ENCODE measurements at regions not wholly inside any gene's neighbourhood (a gene's known extent, or its start where the extent isn't known, plus 50 kb on each side); places are given as distances from the start of the nearest gene placed in this dataset.

DNA sequence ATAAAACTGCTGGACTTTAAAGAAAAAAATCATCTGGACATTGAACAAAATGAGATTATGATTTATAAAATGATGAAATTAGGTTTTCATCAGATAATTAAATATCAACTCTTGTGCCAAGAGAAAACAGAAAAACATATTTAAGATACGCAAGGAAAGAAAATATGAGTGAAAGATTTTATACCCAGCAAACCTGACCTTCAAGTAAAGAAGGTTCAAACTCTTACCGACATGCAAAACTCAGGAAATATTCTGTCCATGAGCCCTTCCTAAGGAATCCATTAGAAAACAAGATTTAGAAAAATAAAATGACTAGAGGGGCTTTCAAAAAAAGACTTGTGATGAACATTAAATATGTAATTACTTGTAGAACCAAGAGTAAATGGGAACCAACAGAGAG is 257.2 kb upstream of the ARID1B start:
- Histone ChIP-seq H3K4me1 (ENCODE audit: low read depth) (no peaks in the 10 kb centered on the region), H3K27me3 (no peaks in the 10 kb centered on the region), H3K9me3 (ENCODE audit: low read depth) (no peaks in the 10 kb centered on the region), H3K27ac (no peak overlapping the region), H3K36me3 (no peaks in the 10 kb centered on the region), H3K4me3 (no peak overlapping the region)
- TF ChIP-seq, protein P1, sequence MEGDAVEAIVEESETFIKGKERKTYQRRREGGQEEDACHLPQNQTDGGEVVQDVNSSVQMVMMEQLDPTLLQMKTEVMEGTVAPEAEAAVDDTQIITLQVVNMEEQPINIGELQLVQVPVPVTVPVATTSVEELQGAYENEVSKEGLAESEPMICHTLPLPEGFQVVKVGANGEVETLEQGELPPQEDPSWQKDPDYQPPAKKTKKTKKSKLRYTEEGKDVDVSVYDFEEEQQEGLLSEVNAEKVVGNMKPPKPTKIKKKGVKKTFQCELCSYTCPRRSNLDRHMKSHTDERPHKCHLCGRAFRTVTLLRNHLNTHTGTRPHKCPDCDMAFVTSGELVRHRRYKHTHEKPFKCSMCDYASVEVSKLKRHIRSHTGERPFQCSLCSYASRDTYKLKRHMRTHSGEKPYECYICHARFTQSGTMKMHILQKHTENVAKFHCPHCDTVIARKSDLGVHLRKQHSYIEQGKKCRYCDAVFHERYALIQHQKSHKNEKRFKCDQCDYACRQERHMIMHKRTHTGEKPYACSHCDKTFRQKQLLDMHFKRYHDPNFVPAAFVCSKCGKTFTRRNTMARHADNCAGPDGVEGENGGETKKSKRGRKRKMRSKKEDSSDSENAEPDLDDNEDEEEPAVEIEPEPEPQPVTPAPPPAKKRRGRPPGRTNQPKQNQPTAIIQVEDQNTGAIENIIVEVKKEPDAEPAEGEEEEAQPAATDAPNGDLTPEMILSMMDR (IDR thresholded peaks at IDR 0.05; ENCODE audit: low read depth, low read length): no peak
- no peak for DNase-seq (ENCODE audit: low read depth in 1 of 2, low spot score in 1 of 2)

DNA sequence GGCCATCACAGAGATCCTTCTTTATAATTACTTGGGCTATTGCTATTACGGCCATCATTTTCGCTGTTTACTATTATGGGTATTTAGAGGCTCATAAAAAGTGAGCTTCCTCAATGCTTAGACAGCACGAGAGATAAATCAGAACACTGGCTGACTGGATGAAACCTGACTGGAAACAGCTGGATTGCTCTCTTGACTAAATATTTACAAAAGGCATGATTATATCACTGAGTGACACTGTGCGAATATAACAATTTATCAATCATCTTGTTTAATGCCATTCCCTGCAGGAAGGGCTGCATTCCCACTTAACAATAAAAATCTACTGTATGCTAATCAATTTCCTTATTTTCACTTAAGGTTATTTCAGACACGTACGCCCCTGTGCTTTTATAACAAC is 260.1 kb upstream of the ARID1B start:
- Histone ChIP-seq H3K9me3 (ENCODE audit: low read depth) (no peaks in the 10 kb centered on the region), H3K4me3 (no peak overlapping the region), H3K36me3 (no peaks in the 10 kb centered on the region), H3K27ac (no peak overlapping the region), H3K27me3 (no peaks in the 10 kb centered on the region), H3K4me1 (ENCODE audit: low read depth) (no peaks in the 10 kb centered on the region)
- TF ChIP-seq, protein P1 (IDR thresholded peaks at IDR 0.05; ENCODE audit: low read depth, low read length): no peak
- no peak for DNase-seq (ENCODE audit: low read depth in 1 of 2, low spot score in 1 of 2)

DNA sequence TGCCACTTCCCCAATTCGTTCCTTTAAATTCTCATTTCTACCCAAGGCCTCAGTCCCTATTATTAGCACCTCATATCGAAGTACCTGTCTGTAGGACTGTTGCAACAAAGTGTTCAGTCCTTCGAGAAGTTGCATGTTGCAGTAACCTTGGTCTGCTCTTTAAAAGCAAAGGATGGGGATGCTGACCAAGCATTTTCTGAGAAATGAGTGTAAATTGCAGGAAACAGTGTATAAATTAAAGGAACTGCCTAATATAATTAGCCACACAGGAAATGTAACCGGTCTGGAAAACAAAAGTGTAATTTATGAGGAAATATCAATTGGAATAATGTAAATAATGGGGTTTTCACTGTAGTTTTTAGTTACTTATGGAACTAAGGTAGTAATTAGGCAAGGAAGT is 261.9 kb upstream of the ARID1B start:
- TF ChIP-seq, protein P1 (IDR thresholded peaks at IDR 0.05; ENCODE audit: low read depth, low read length): no peak
- H3K4me1 ChIP-seq (ENCODE audit: low read depth): no peaks in the 10 kb centered on the region
- H3K27me3 ChIP-seq: no peaks in the 10 kb centered on the region
- H3K27ac ChIP-seq: no peak overlapping the region
- H3K4me3 ChIP-seq: no peak overlapping the region
- no peaks in the 10 kb centered on the region for H3K9me3 ChIP-seq (ENCODE audit: low read depth)
- no peak for DNase-seq (ENCODE audit: low read depth in 1 of 2, low spot score in 1 of 2)
- H3K36me3 ChIP-seq: no peaks in the 10 kb centered on the region

DNA sequence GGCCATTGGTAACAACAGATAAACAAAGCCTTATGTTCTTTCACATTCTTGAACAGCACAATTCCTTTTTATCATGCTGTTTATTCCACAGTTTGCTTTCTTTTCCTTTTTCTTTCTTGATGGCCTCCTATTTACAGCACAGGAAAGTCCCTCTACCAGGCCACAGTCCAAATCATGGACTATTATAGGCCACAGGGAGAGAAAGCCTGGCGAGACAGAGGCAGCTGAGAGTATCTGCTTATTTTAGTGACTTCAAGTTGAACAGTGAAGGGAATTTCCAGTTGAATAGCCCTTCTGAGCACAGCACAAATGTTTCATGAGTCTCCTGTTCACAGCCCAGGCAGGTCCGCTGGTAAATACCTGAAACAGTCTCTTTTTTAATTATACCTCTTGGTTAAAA is 263.7 kb upstream of the ARID1B start:
- no peaks in the 10 kb centered on the region for H3K27me3 ChIP-seq
- no peak for DNase-seq (ENCODE audit: low read depth in 1 of 2, low spot score in 1 of 2)
- no peaks in the 10 kb centered on the region for H3K36me3 ChIP-seq
- no peaks in the 10 kb centered on the region for H3K9me3 ChIP-seq (ENCODE audit: low read depth)
- H3K4me3 ChIP-seq: no peak overlapping the region
- TF ChIP-seq, protein P1 (IDR thresholded peaks at IDR 0.05; ENCODE audit: low read depth, low read length): no peak
- no peaks in the 10 kb centered on the region for H3K4me1 ChIP-seq (ENCODE audit: low read depth)
- H3K27ac ChIP-seq: no peak overlapping the region

DNA sequence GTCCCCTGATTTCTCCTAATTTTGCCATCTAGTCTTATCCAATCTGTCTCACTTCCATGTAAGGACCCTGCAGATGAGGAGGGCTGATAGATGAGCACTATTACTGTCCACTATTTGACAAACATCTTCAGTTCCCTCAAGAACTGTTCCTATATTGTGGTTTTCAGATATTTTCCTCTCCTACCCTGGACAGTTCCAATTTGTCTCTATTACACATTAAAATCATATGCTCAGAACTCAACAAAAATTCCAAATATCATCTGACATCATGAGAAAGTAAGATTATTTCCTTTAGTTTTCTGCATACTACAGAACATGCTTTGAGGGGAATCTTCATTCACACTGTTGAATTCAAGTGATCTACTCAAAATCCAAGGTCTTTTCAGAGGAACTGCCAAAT is 265.6 kb upstream of the ARID1B start:
- H3K27ac ChIP-seq: no peak overlapping the region
- no peaks in the 10 kb centered on the region for H3K36me3 ChIP-seq
- H3K27me3 ChIP-seq: no peaks in the 10 kb centered on the region
- TF ChIP-seq, protein P1 (IDR thresholded peaks at IDR 0.05; ENCODE audit: low read depth, low read length): no peak
- no peak overlapping the region for H3K4me3 ChIP-seq
- DNase-seq (ENCODE audit: low read depth in 1 of 2, low spot score in 1 of 2): no peak
- H3K9me3 ChIP-seq (ENCODE audit: low read depth): no peaks in the 10 kb centered on the region
- no peaks in the 10 kb centered on the region for H3K4me1 ChIP-seq (ENCODE audit: low read depth)

DNA sequence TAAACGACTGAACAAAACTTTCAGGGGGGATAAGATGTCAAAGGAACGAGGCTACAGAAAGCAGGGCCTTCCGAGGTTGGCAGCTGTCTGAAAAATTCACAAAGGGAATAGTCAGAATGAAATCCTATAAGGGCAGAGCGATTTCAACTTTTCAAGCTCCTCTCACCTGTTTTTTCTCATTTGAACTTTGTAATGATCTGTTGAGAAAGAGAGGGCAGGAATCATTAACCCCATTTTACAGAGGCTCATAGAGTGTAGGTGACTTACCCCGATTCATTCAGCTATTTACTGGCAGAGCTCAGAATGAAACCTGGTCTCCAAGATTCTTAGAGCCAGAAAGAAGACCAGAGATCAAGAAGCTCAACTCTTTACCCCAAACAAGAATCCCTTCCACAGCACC is 266.1 kb upstream of the ARID1B start:
- no peaks in the 10 kb centered on the region for H3K36me3 ChIP-seq
- H3K27me3 ChIP-seq: no peaks in the 10 kb centered on the region
- H3K4me3 ChIP-seq: no peak overlapping the region
- no peaks in the 10 kb centered on the region for H3K9me3 ChIP-seq (ENCODE audit: low read depth)
- no peak overlapping the region for H3K27ac ChIP-seq
- no peaks in the 10 kb centered on the region for H3K4me1 ChIP-seq (ENCODE audit: low read depth)
- no peak for DNase-seq (ENCODE audit: low read depth in 1 of 2, low spot score in 1 of 2)
- TF ChIP-seq, protein P1 (IDR thresholded peaks at IDR 0.05; ENCODE audit: low read depth, low read length): no peak
